ENCODE measurements at regions not wholly inside any gene's neighbourhood (a gene's known extent, or its start where the extent isn't known, plus 50 kb on each side); places are given as distances from the start of the nearest gene placed in this dataset.
"Not testable (repeated sequence)": the region's sequence is repeated elsewhere in the genome, so short reads cannot be mapped to it uniquely, and the experiment has no call there.

GRCh38 chr16:86347916-86348555, 162.3 kb upstream of the FOXF1 start:
- no peaks in the 10 kb centered on the region for H3K9me3 Mint-ChIP-seq (ENCODE audit: unreplicated experiment)
- H3K4me1 Mint-ChIP-seq (ENCODE audit: unreplicated experiment): no peaks in the 10 kb centered on the region
- no peak overlapping the region for H3K4me3 Mint-ChIP-seq (ENCODE audit: unreplicated experiment)
- H3K36me3 Mint-ChIP-seq (ENCODE audit: unreplicated experiment): no peaks in the 10 kb centered on the region
- DNase-seq (ENCODE audit: extremely low spot score, unreplicated experiment): no peak
- peaks cover 80% of the 10 kb centered on the region for H3K27me3 Mint-ChIP-seq (ENCODE audit: unreplicated experiment)
- no peak for TF ChIP-seq CTCF (IDR thresholded peaks at IDR 0.05)
- H3K27ac Mint-ChIP-seq (ENCODE audit: unreplicated experiment): no peak overlapping the region

- H3K4me1 Mint-ChIP-seq (ENCODE audit: unreplicated experiment): no peaks in the 10 kb centered on the region
Observed at GRCh38 chr16:86349338-86349900, 160.9 kb upstream of the FOXF1 start.

GRCh38 chr16:86350289-86350688, 160.0 kb upstream of the FOXF1 start:
- TF ChIP-seq CTCF (IDR thresholded peaks at IDR 0.05): no peak
- Mint-ChIP-seq H3K27me3 (ENCODE audit: unreplicated experiment) (peaks cover 63% of the 10 kb centered on the region), H3K4me1 (ENCODE audit: unreplicated experiment) (no peaks in the 10 kb centered on the region), H3K4me3 (ENCODE audit: unreplicated experiment) (no peak overlapping the region), H3K36me3 (ENCODE audit: unreplicated experiment) (no peaks in the 10 kb centered on the region), H3K9me3 (ENCODE audit: unreplicated experiment) (no peaks in the 10 kb centered on the region), H3K27ac (ENCODE audit: unreplicated experiment) (no peak overlapping the region)
- DNase-seq (ENCODE audit: extremely low spot score, unreplicated experiment): no peak

More at GRCh38 chr16:86349338-86349900, 160.9 kb upstream of the FOXF1 start:
- peaks cover 70% of the 10 kb centered on the region for H3K27me3 Mint-ChIP-seq (ENCODE audit: unreplicated experiment)
- H3K36me3 Mint-ChIP-seq (ENCODE audit: unreplicated experiment): no peaks in the 10 kb centered on the region
- no peak overlapping the region for H3K4me3 Mint-ChIP-seq (ENCODE audit: unreplicated experiment)
- H3K9me3 Mint-ChIP-seq (ENCODE audit: unreplicated experiment): no peaks in the 10 kb centered on the region
- DNase-seq (ENCODE audit: extremely low spot score, unreplicated experiment): no peak
- no peak for TF ChIP-seq CTCF (IDR thresholded peaks at IDR 0.05)
- no peak overlapping the region for H3K27ac Mint-ChIP-seq (ENCODE audit: unreplicated experiment)

GRCh38 chr16:86351041-86351784, 159.1 kb upstream of the FOXF1 start:
- Mint-ChIP-seq H3K27me3 (ENCODE audit: unreplicated experiment) (peaks cover 55% of the 10 kb centered on the region), H3K36me3 (ENCODE audit: unreplicated experiment) (no peaks in the 10 kb centered on the region), H3K4me1 (ENCODE audit: unreplicated experiment) (no peaks in the 10 kb centered on the region), H3K27ac (ENCODE audit: unreplicated experiment) (no peak overlapping the region), H3K9me3 (ENCODE audit: unreplicated experiment) (peaks cover 4% of the 10 kb centered on the region), H3K4me3 (ENCODE audit: unreplicated experiment) (no peak overlapping the region)
- no peak for DNase-seq (ENCODE audit: extremely low spot score, unreplicated experiment)
- no peak for TF ChIP-seq CTCF (IDR thresholded peaks at IDR 0.05)

GRCh38 chr16:86351785-86352139, 158.6 kb upstream of the FOXF1 start:
- H3K4me1 Mint-ChIP-seq (ENCODE audit: unreplicated experiment); H3K4me3 Mint-ChIP-seq (ENCODE audit: unreplicated experiment); DNase-seq (ENCODE audit: extremely low spot score, unreplicated experiment); H3K27ac Mint-ChIP-seq (ENCODE audit: unreplicated experiment); H3K36me3 Mint-ChIP-seq (ENCODE audit: unreplicated experiment); H3K9me3 Mint-ChIP-seq (ENCODE audit: unreplicated experiment): not testable (repeated sequence)
- peaks cover 49% of the 10 kb centered on the region for H3K27me3 Mint-ChIP-seq (ENCODE audit: unreplicated experiment)
